GM12872 (cell line): ENCODE measurements at regions not wholly inside any gene's neighbourhood (a gene's known extent, or its start where the extent isn't known, plus 50 kb on each side); places are given as distances from the start of the nearest gene placed in this dataset.

ENCODE experiments used
- CTCF ChIP-seq: IDR thresholded peaks from 3 replicates; pipeline ENCODE4 v1.5.1; 2011; ENCODE audit warnings: low read depth, mild to moderate bottlenecking, low read length, moderate library complexity; ENCODE audit not compliant: insufficient read depth

- TF ChIP-seq CTCF = no peak
These were observed 553.9 kb downstream of the ZNF804A start for GRCh38 chr2:185152186-185152585.

GRCh38 chr2:185161701-185162100, 563.4 kb downstream of the ZNF804A start:
- no peak for TF ChIP-seq CTCF

GRCh38 chr2:185174353-185174752, 564.3 kb upstream of the FSIP2 start:
- no peak for TF ChIP-seq CTCF

- TF ChIP-seq CTCF = no peak
These were observed 558.9 kb upstream of the FSIP2 start for GRCh38 chr2:185179743-185180142.

- no peak for TF ChIP-seq CTCF
These were observed 556.7 kb upstream of the FSIP2 start for GRCh38 chr2:185181901-185182300.

- TF ChIP-seq CTCF = no peak
These were observed 553.6 kb upstream of the FSIP2 start for GRCh38 chr2:185185044-185185443.

GRCh38 chr2:185187421-185187820, 551.2 kb upstream of the FSIP2 start:
- TF ChIP-seq CTCF = no peak

GRCh38 chr2:185188656-185189055, 549.9 kb upstream of the FSIP2 start:
- no peak for TF ChIP-seq CTCF
